Trophoblast cell (in vitro differentiated cells and primary cell): ENCODE measurements at regions not wholly inside any gene's neighbourhood (a gene's known extent, or its start where the extent isn't known, plus 50 kb on each side); places are given as distances from the start of the nearest gene placed in this dataset.

Experiments used
- DNase-seq, 2 donors: peaks; one replicate each; pipeline ENCODE4 v3.0.0-alpha.2; 2016
- H2AFZ ChIP-seq: 2 replicates; pipeline ENCODE4 v1.6.1; 2013; ENCODE audit warnings: low read length, moderate library complexity, mild to moderate bottlenecking; ENCODE audit not compliant: insufficient read depth, poor library complexity
- H2AK5ac ChIP-seq: 2 replicates; pipeline ENCODE4 v1.6.1; 2013; ENCODE audit warnings: mild to moderate bottlenecking, low read length
- H2BK120ac ChIP-seq: 2 replicates; pipeline ENCODE4 v1.6.1; 2013; ENCODE audit warnings: low read length, mild to moderate bottlenecking, moderate library complexity; ENCODE audit not compliant: insufficient read depth, poor library complexity
- H2BK12ac ChIP-seq: 2 replicates; pipeline ENCODE4 v1.6.1; 2013; ENCODE audit warnings: mild to moderate bottlenecking, low read length, moderate library complexity
- H2BK5ac ChIP-seq: 2 replicates; pipeline ENCODE4 v1.6.1; 2013; ENCODE audit warnings: low read length, low read depth, moderate library complexity, mild to moderate bottlenecking; ENCODE audit not compliant: poor library complexity
- H3K14ac ChIP-seq: 2 replicates; pipeline ENCODE4 v1.6.1; 2013; ENCODE audit warnings: mild to moderate bottlenecking, low read length
- H3K18ac ChIP-seq: 2 replicates; pipeline ENCODE4 v1.6.1; 2013; ENCODE audit warnings: mild to moderate bottlenecking, low read length
- H3K23ac ChIP-seq: 2 replicates; pipeline ENCODE4 v1.6.1; 2013; ENCODE audit warnings: low read length
- H3K27ac ChIP-seq: 2 replicates; pipeline ENCODE4 v1.5.1; 2013; ENCODE audit warnings: low read depth, mild to moderate bottlenecking, inconsistent platforms, low read length, moderate library complexity
- H3K27me3 ChIP-seq: 2 replicates; pipeline ENCODE4 v1.6.1; 2013; ENCODE audit warnings: inconsistent platforms, mild to moderate bottlenecking, low read length, moderate library complexity; ENCODE audit not compliant: insufficient read depth
- H3K36me3 ChIP-seq, 2 experiments: 1 replicate in 1 of 2; 2 replicates in 1 of 2; pipeline ENCODE4 v1.6.1; 2013; ENCODE audit warnings: low read length in 2 of 2, mild to moderate bottlenecking in 2 of 2, moderate library complexity in 1 of 2; ENCODE audit not compliant: insufficient read depth in 2 of 2, control insufficient read depth in 1 of 2
- H3K4ac ChIP-seq: 2 replicates; pipeline ENCODE4 v1.6.1; 2013; ENCODE audit warnings: low read depth, mild to moderate bottlenecking, low read length, moderate library complexity
- H3K4me1 ChIP-seq, 2 experiments: 1 replicate in 1 of 2; 2 replicates in 1 of 2; pipeline ENCODE4 v1.6.1; 2013; ENCODE audit warnings: low read length in 2 of 2, mild to moderate bottlenecking in 2 of 2, moderate library complexity in 1 of 2; ENCODE audit not compliant: insufficient read depth in 2 of 2, control insufficient read depth in 1 of 2
- H3K4me2 ChIP-seq: 2 replicates; pipeline ENCODE4 v1.6.1; 2013; ENCODE audit warnings: inconsistent platforms, mild to moderate bottlenecking, low read length, moderate library complexity
- H3K4me3 ChIP-seq: 2 replicates; pipeline ENCODE4 v1.5.1; 2013; ENCODE audit warnings: mild to moderate bottlenecking, low read depth, low read length, inconsistent platforms
- H3K79me1 ChIP-seq: one replicate; pipeline ENCODE4 v1.6.1; 2013; ENCODE audit warnings: low read length
- H3K79me2 ChIP-seq: 2 replicates; pipeline ENCODE4 v1.6.1; 2013; ENCODE audit warnings: low read length, mild to moderate bottlenecking; ENCODE audit not compliant: control insufficient read depth, insufficient read depth, poor library complexity
- H3K9ac ChIP-seq: 2 replicates; pipeline ENCODE4 v1.6.1; 2013; ENCODE audit warnings: mild to moderate bottlenecking, low read length
- H3K9me3 ChIP-seq: 2 replicates; pipeline ENCODE4 v1.6.1; 2013; ENCODE audit warnings: low read depth, mild to moderate bottlenecking, control low read depth, inconsistent platforms, low read length; ENCODE audit not compliant: insufficient read depth
- H4K12ac ChIP-seq: 2 replicates; pipeline ENCODE4 v1.6.1; 2013; ENCODE audit warnings: low read depth, mild to moderate bottlenecking, low read length, moderate library complexity
- H4K8ac ChIP-seq: 2 replicates; pipeline ENCODE4 v1.6.1; 2013; ENCODE audit warnings: low read depth, mild to moderate bottlenecking, low read length, moderate library complexity
- H4K91ac ChIP-seq: one replicate; pipeline ENCODE4 v1.6.1; 2013; ENCODE audit warnings: low read depth, mild to moderate bottlenecking, low read length, moderate library complexity
- WGBS: extraction: QIAGEN DNeasy Blood & Tissue Kit; methylation state at CpG from one replicate; pipeline ENCODE4 v1.1.7; 2013; ENCODE audit warnings: missing lambda C conversion rate; ENCODE audit not compliant: insufficient read length, insufficient coverage; ENCODE audit errors: extremely low coverage; 5-methylcytosine and 5-hydroxymethylcytosine counted together

GRCh38 chr10:4622384-4622783 is 203.6 kb upstream of the AKR1E2 start:
- Histone ChIP-seq H3K14ac (no peak overlapping the region), H2AFZ (no peak overlapping the region), H2AK5ac (no peak overlapping the region), H3K4me1 (no peaks in the 10 kb centered on the region), H3K27ac (no peak overlapping the region), H2BK120ac (no peak overlapping the region), H2BK5ac (no peak overlapping the region), H3K18ac (no peak overlapping the region), H2BK12ac (no peak overlapping the region), H3K79me2 (no peaks in the 10 kb centered on the region), H3K36me3 (no peaks in the 10 kb centered on the region), H3K9ac (no peak overlapping the region), H3K4me2 (no peak overlapping the region), H3K4me3 (no peak overlapping the region), H3K27me3 (no peaks in the 10 kb centered on the region), H3K79me1 (no peaks in the 10 kb centered on the region), H4K91ac (no peak overlapping the region), H4K8ac (no peak overlapping the region), H3K23ac (no peak overlapping the region), H3K4ac (no peak overlapping the region), H4K12ac (no peak overlapping the region), H3K9me3 (no peaks in the 10 kb centered on the region)
- no peak for DNase-seq
- no CpG with 5 or more reads among the region's 2 CpGs for WGBS

GRCh38 chr10:4617589-4617988 is 208.4 kb upstream of the AKR1E2 start:
- no peaks in the 10 kb centered on the region for H3K79me2 ChIP-seq
- no peak overlapping the region for H3K27ac ChIP-seq
- H3K36me3 ChIP-seq = no peaks in the 10 kb centered on the region
- H4K91ac ChIP-seq = no peak overlapping the region
- no peak overlapping the region for H3K14ac ChIP-seq
- no peak overlapping the region for H2BK5ac ChIP-seq
- no peak overlapping the region for H3K9ac ChIP-seq
- H3K18ac ChIP-seq = no peak overlapping the region
- no peak overlapping the region for H2BK12ac ChIP-seq
- no peak overlapping the region for H3K4me2 ChIP-seq
- no peak overlapping the region for H3K4me3 ChIP-seq
- H2AK5ac ChIP-seq = no peak overlapping the region
- H2AFZ ChIP-seq = no peak overlapping the region
- no peaks in the 10 kb centered on the region for H3K79me1 ChIP-seq
- no peaks in the 10 kb centered on the region for H3K27me3 ChIP-seq
- no peak for DNase-seq
- no CpG with 5 or more reads among the region's 1 CpG for WGBS
- no peak overlapping the region for H4K12ac ChIP-seq
- no peak overlapping the region for H4K8ac ChIP-seq
- no peak overlapping the region for H2BK120ac ChIP-seq
- no peak overlapping the region for H3K4ac ChIP-seq
- no peaks in the 10 kb centered on the region for H3K9me3 ChIP-seq
- no peaks in the 10 kb centered on the region for H3K4me1 ChIP-seq
- no peak overlapping the region for H3K23ac ChIP-seq

- no peak overlapping the region for H3K18ac ChIP-seq
- no peak for DNase-seq
- WGBS = no CpG with 5 or more reads among the region's 1 CpG
Measured at GRCh38 chr10:4615042-4615441, 211.0 kb upstream of the AKR1E2 start.

GRCh38 chr10:4609251-4609650 is 216.8 kb upstream of the AKR1E2 start:
- Histone ChIP-seq H3K79me2 (no peaks in the 10 kb centered on the region), H3K79me1 (no peaks in the 10 kb centered on the region), H4K12ac (no peak overlapping the region), H3K9me3 (no peaks in the 10 kb centered on the region), H3K4ac (no peak overlapping the region), H3K27me3 (no peaks in the 10 kb centered on the region), H2BK5ac (no peak overlapping the region), H2BK120ac (no peak overlapping the region), H3K27ac (no peak overlapping the region), H4K8ac (no peak overlapping the region), H3K14ac (no peak overlapping the region), H2AK5ac (no peak overlapping the region), H3K4me2 (no peak overlapping the region), H3K9ac (no peak overlapping the region), H3K4me3 (no peak overlapping the region), H3K23ac (no peak overlapping the region), H4K91ac (no peak overlapping the region), H3K36me3 (no peaks in the 10 kb centered on the region), H2AFZ (no peak overlapping the region), H3K4me1 (no peaks in the 10 kb centered on the region), H2BK12ac (no peak overlapping the region), H3K18ac (no peak overlapping the region)
- no CpG with 5 or more reads among the region's 1 CpG for WGBS
- no peak for DNase-seq

More at GRCh38 chr10:4615042-4615441, 211.0 kb upstream of the AKR1E2 start:
- Histone ChIP-seq H3K23ac (no peak overlapping the region), H4K12ac (no peak overlapping the region), H3K9me3 (no peaks in the 10 kb centered on the region), H3K27ac (no peak overlapping the region), H3K4ac (no peak overlapping the region), H3K4me3 (no peak overlapping the region), H4K91ac (no peak overlapping the region), H3K27me3 (no peaks in the 10 kb centered on the region), H3K79me1 (no peaks in the 10 kb centered on the region), H3K79me2 (no peaks in the 10 kb centered on the region), H3K4me2 (no peak overlapping the region), H3K36me3 (no peaks in the 10 kb centered on the region), H2AFZ (no peak overlapping the region), H2BK12ac (no peak overlapping the region), H4K8ac (no peak overlapping the region), H2BK5ac (no peak overlapping the region), H3K4me1 (no peaks in the 10 kb centered on the region), H3K9ac (no peak overlapping the region), H2AK5ac (no peak overlapping the region), H2BK120ac (no peak overlapping the region), H3K14ac (no peak overlapping the region)
